ENCODE measurements at regions not wholly inside any gene's neighbourhood (a gene's known extent, or its start where the extent isn't known, plus 50 kb on each side); places are given as distances from the start of the nearest gene placed in this dataset.

DNA sequence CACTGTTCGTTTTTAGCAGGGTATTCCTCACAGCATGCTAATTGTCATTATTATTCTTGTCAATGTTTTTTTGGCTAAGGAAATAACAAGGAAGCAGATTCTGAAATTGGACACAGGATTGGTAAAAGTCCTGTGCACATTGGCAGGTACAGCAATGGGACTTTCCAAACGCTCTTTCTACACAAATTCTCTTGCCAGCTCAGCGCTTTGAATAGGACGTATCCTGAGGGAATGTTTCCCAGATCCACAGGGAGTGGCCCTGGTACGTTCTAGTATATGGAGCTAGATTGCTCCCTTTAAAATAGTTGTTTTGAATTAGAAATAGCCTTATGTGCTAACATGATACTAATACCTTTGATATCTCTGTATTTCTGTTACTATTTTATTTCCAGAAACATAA lies 82.8 kb upstream of the GRB10 start:
- no peak overlapping the region for H3T11ph ChIP-seq (ENCODE audit: low read length)
- H3K18ac ChIP-seq (ENCODE audit: insufficient read length, low read depth, low read length): no peak overlapping the region
- H2BK12ac ChIP-seq (ENCODE audit: insufficient read length, low read depth, low read length): no peak overlapping the region
- H3K14ac ChIP-seq (ENCODE audit: insufficient read depth, low read length): no peak overlapping the region
- no peak overlapping the region for H3K23ac ChIP-seq (ENCODE audit: insufficient read length, low read depth, low read length)
- no peaks in the 10 kb centered on the region for H4K20me1 ChIP-seq (ENCODE audit: control insufficient read depth, insufficient read depth, insufficient read length)
- H3K9ac ChIP-seq (ENCODE audit: extremely low read depth, insufficient read length, low read length): no peak overlapping the region
- no peak for DNase-seq
- H3K4ac ChIP-seq (ENCODE audit: low read depth, low read length): no peak overlapping the region
- TF ChIP-seq, protein P1, sequence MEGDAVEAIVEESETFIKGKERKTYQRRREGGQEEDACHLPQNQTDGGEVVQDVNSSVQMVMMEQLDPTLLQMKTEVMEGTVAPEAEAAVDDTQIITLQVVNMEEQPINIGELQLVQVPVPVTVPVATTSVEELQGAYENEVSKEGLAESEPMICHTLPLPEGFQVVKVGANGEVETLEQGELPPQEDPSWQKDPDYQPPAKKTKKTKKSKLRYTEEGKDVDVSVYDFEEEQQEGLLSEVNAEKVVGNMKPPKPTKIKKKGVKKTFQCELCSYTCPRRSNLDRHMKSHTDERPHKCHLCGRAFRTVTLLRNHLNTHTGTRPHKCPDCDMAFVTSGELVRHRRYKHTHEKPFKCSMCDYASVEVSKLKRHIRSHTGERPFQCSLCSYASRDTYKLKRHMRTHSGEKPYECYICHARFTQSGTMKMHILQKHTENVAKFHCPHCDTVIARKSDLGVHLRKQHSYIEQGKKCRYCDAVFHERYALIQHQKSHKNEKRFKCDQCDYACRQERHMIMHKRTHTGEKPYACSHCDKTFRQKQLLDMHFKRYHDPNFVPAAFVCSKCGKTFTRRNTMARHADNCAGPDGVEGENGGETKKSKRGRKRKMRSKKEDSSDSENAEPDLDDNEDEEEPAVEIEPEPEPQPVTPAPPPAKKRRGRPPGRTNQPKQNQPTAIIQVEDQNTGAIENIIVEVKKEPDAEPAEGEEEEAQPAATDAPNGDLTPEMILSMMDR (conservative IDR thresholded peaks at IDR 0.05): no peak
- H3K79me2 ChIP-seq (ENCODE audit: insufficient read depth, low read length): no peaks in the 10 kb centered on the region
- H3K4me1 Mint-ChIP-seq: peaks cover 38 to 50% of the 10 kb centered on the region in 2 experiments
- H3K4me1 ChIP-seq (ENCODE audit: insufficient read depth, low read length): peaks cover 10% of the 10 kb centered on the region
- no peak overlapping the region for H2BK20ac ChIP-seq (ENCODE audit: low read depth, low read length, poor library complexity, severe bottlenecking)
- H3K9me3 ChIP-seq (ENCODE audit: control insufficient read depth, low read depth, low read length): no peaks in the 10 kb centered on the region
- 0 out of 7 replicates have a peak overlapping the region, but pooled peaks of 1 of the 3 experiments have one; percentile 15 for H3K27ac Mint-ChIP-seq
- H3K79me1 ChIP-seq (ENCODE audit: insufficient read depth, low read depth, low read length, poor library complexity, severe bottlenecking): no peaks in the 10 kb centered on the region
- no peak overlapping the region for H4K5ac ChIP-seq (ENCODE audit: insufficient read length, low read depth, low read length)
- no peak overlapping the region; a peak in 1 of 5 replicates for H3K4me3 Mint-ChIP-seq
- H4K8ac ChIP-seq (replicated peaks; ENCODE audit: insufficient read length, low read depth, low read length): no peak overlapping the region
- H3K9me3 Mint-ChIP-seq: peaks cover 8 to 14% of the 10 kb centered on the region in 2 experiments
- H3K4me2 ChIP-seq (ENCODE audit: insufficient read depth, insufficient read length, low read length): no peak overlapping the region
- H2BK120ac ChIP-seq (ENCODE audit: low read depth, low read length, poor library complexity, severe bottlenecking): no peak overlapping the region
- no peak overlapping the region for H2AK5ac ChIP-seq (ENCODE audit: insufficient read length, low read length)
- H3K27ac ChIP-seq (ENCODE audit: insufficient read length, low read depth, low read length): no peak overlapping the region
- H3K27me3 ChIP-seq (ENCODE audit: insufficient read depth, low read length): no peaks in the 10 kb centered on the region
- H3K36me3 Mint-ChIP-seq (ENCODE audit: insufficient read depth in 1 of 3, low read depth in 3 of 3): peaks cover 14 to 26% (median 23%) of the 10 kb centered on the region in 3 experiments
- H4K91ac ChIP-seq (ENCODE audit: insufficient read length, low read depth, low read length): no peak overlapping the region
- no peak overlapping the region for H3K56ac ChIP-seq (ENCODE audit: insufficient read length, low read depth, low read length)
- no peak overlapping the region for H2BK5ac ChIP-seq (ENCODE audit: insufficient read length, low read length)
- H3K23me2 ChIP-seq (ENCODE audit: insufficient read length, low read depth, low read length, poor library complexity, severe bottlenecking): no peaks in the 10 kb centered on the region
- no peak overlapping the region for H2BK15ac ChIP-seq (ENCODE audit: low read depth, low read length)
- no CpG with 5 or more reads among the region's 5 CpGs for WGBS (ENCODE audit: extremely low coverage, insufficient read length, low lambda C conversion rate)
- no peak overlapping the region for H2AFZ ChIP-seq (ENCODE audit: low read length)
- H3K27me3 Mint-ChIP-seq (ENCODE audit: low read depth): peaks cover 4% of the 10 kb centered on the region; the same call in 1 of the 2 replicates

Measured in H9 (cell line).